Gastrocnemius medialis (tissue), 4 donors: ENCODE measurements at regions not wholly inside any gene's neighbourhood (a gene's known extent, or its start where the extent isn't known, plus 50 kb on each side); places are given as distances from the start of the nearest gene placed in this dataset.

ENCODE experiments used
- ATAC-seq, 2 donors: fragments of 150-250 bp; one replicate each; pipeline ENCODE4 v1.9.1; 2016
- DNase-seq, 2 donors: peaks; one replicate each; pipeline ENCODE4 v3.0.0-alpha.2; 2019
- H3K27ac ChIP-seq, 4 donors: fragments of 200-600 bp; sonication (generic); 1 replicate in 1 of 4; 2 replicates in 3 of 4; pipeline ENCODE4 v1.5.1; 2016 to 2018; ENCODE audit warnings: mild to moderate bottlenecking in 2 of 4, moderate library complexity in 1 of 4
- H3K27me3 ChIP-seq, 3 donors: fragments of 200-600 bp; sonication (generic) in 2 of 3; 1 replicate in 1 of 3; 2 replicates in 2 of 3; pipeline versions ENCODE4 v1.5.1 to v1.6.0; 2016 to 2019; ENCODE audit warnings: mild to moderate bottlenecking in 1 of 3, moderate library complexity in 1 of 3
- H3K36me3 ChIP-seq, 2 donors: fragments of 200-600 bp; sonication (generic) in 1 of 2; one replicate each; pipeline ENCODE4 v1.5.1; 2017 to 2018
- H3K4me1 ChIP-seq, 2 donors: fragments of 200-600 bp; sonication (generic) in 1 of 2; one replicate each; pipeline ENCODE4 v1.5.1; 2016 to 2017; ENCODE audit warnings: mild to moderate bottlenecking in 2 of 2
- H3K4me3 ChIP-seq, 4 donors: fragments of 200-600 bp; sonication (generic) in 3 of 4; 1 replicate in 1 of 4; 2 replicates in 3 of 4; pipeline ENCODE4 v1.5.1; 2016 to 2019; ENCODE audit warnings: mild to moderate bottlenecking in 2 of 4
- H3K9me3 ChIP-seq, 3 donors: fragments of 200-600 bp; sonication (generic) in 2 of 3; 1 replicate in 1 of 3; 2 replicates in 2 of 3; pipeline ENCODE4 v1.5.1; 2016 to 2019
- POLR2A ChIP-seq, 2 donors: fragments of 450-650 bp; IDR thresholded peaks; one replicate each; pipeline ENCODE4 v1.6.1; 2017; ENCODE audit warnings: antibody characterized with exemption in 2 of 2, mild to moderate bottlenecking in 2 of 2, moderate library complexity in 2 of 2
- in situ Hi-C, 4 donors: fragments of 200-750 bp; cut with MboI; loops; one replicate each; pipeline versions ENCODE4 v1.15.0 to v1.8.0; 2017; ENCODE audit warnings: low sequenced_read_pairs in 4 of 4
- intact Hi-C: fragments of 100-400 bp; cut with DNase I; formaldehyde crosslinking; loops from one replicate; pipeline ENCODE4 v1.15.1; 2023; ENCODE audit warnings: low total_unique reads
- TF ChIP-seq, protein P1 (sequence below), 5 experiments: fragments of 450-650 bp in 3 of 5; fragments of 200-600 bp in 2 of 5; sonication (generic) in 2 of 5; IDR thresholded peaks in 4 of 5; conservative IDR thresholded peaks in 1 of 5; 1 replicate in 4 of 5; 2 replicates in 1 of 5; pipeline ENCODE4 v1.5.1; 2016 to 2019; ENCODE audit warnings: antibody characterized with exemption in 5 of 5, mild to moderate bottlenecking in 3 of 5, moderate library complexity in 3 of 5

- H3K36me3 ChIP-seq = no peaks in the 10 kb centered on the region
- TF ChIP-seq, protein P1, sequence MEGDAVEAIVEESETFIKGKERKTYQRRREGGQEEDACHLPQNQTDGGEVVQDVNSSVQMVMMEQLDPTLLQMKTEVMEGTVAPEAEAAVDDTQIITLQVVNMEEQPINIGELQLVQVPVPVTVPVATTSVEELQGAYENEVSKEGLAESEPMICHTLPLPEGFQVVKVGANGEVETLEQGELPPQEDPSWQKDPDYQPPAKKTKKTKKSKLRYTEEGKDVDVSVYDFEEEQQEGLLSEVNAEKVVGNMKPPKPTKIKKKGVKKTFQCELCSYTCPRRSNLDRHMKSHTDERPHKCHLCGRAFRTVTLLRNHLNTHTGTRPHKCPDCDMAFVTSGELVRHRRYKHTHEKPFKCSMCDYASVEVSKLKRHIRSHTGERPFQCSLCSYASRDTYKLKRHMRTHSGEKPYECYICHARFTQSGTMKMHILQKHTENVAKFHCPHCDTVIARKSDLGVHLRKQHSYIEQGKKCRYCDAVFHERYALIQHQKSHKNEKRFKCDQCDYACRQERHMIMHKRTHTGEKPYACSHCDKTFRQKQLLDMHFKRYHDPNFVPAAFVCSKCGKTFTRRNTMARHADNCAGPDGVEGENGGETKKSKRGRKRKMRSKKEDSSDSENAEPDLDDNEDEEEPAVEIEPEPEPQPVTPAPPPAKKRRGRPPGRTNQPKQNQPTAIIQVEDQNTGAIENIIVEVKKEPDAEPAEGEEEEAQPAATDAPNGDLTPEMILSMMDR (IDR thresholded peaks at IDR 0.05 in 4 of 5, conservative IDR thresholded peaks at IDR 0.05 in 1 of 5) = no peak
- TF ChIP-seq POLR2A (IDR thresholded peaks at IDR 0.05) = no peak
- ATAC-seq (no peak), DNase-seq (no peak)
- H3K4me1 ChIP-seq = no peaks in the 10 kb centered on the region
- intact Hi-C loops (no loop called here), in situ Hi-C loops (no loop called here)
- H3K9me3 ChIP-seq = no peaks in the 10 kb centered on the region
- no peak overlapping the region for H3K27ac ChIP-seq
- H3K27me3 ChIP-seq = no peaks in the 10 kb centered on the region
- no peak overlapping the region for H3K4me3 ChIP-seq
These were observed 148.5 kb downstream of the VRK1 start for GRCh38 chr14:96945721-96946120.

DNA sequence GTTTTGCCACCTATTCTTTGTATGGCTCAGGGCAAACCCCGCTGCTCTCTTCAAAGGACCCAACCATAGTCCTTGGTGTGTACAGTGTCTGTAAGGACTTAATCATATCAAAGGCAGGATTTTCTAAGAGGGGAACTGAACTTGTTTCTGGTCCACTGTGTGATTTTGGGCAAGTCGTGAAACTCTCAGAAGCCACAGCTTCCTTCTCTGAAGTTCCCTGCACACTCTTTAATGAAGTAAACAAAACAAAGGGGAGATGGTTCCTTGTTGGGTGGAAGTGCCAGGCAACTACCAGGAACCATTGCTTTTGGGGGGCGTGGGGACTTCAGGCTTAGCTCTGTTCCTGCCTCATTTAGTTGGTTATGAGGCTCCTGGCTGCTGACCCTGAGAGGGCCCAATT lies 152.4 kb downstream of the VRK1 start:
- DNase-seq = no peak
- ATAC-seq = no peak
- Histone ChIP-seq H3K27me3 (no peaks in the 10 kb centered on the region), H3K27ac (no peak overlapping the region), H3K36me3 (no peaks in the 10 kb centered on the region), H3K9me3 (no peaks in the 10 kb centered on the region), H3K4me3 (no peak overlapping the region), H3K4me1 (no peaks in the 10 kb centered on the region)
- intact Hi-C loops = no loop called here
- in situ Hi-C loops = no loop called here
- TF ChIP-seq, protein P1 (IDR thresholded peaks at IDR 0.05 in 4 of 5, conservative IDR thresholded peaks at IDR 0.05 in 1 of 5) = no peak
- no peak for TF ChIP-seq POLR2A (IDR thresholded peaks at IDR 0.05)

- TF ChIP-seq POLR2A (IDR thresholded peaks at IDR 0.05) = no peak
- TF ChIP-seq, protein P1 (IDR thresholded peaks at IDR 0.05 in 4 of 5, conservative IDR thresholded peaks at IDR 0.05 in 1 of 5) = no peak
- Histone ChIP-seq H3K36me3 (no peaks in the 10 kb centered on the region), H3K4me1 (no peaks in the 10 kb centered on the region), H3K27ac (no peak overlapping the region), H3K27me3 (no peaks in the 10 kb centered on the region), H3K4me3 (no peak overlapping the region), H3K9me3 (no peaks in the 10 kb centered on the region)
- ATAC-seq (no peak), DNase-seq (no peak)
- in situ Hi-C loops = no loop called here
- intact Hi-C loops = no loop called here
These were observed 154.3 kb downstream of the VRK1 start for GRCh38 chr14:96951511-96951910.

GRCh38 chr14:96953087-96953874 lies 156.1 kb downstream of the VRK1 start:
- no peaks in the 10 kb centered on the region for H3K27me3 ChIP-seq
- in situ Hi-C loops = no loop called here
- intact Hi-C loops = no loop called here
- TF ChIP-seq POLR2A (IDR thresholded peaks at IDR 0.05) = no peak
- TF ChIP-seq, protein P1 (IDR thresholded peaks at IDR 0.05 in 4 of 5, conservative IDR thresholded peaks at IDR 0.05 in 1 of 5) = no peak
- no peak for DNase-seq
- H3K27ac ChIP-seq = no peak overlapping the region
- H3K9me3 ChIP-seq = no peaks in the 10 kb centered on the region
- H3K36me3 ChIP-seq = no peaks in the 10 kb centered on the region
- H3K4me1 ChIP-seq = no peaks in the 10 kb centered on the region
- ATAC-seq = no peak
- H3K4me3 ChIP-seq = no peak overlapping the region

GRCh38 chr14:96953875-96954185 lies 156.6 kb downstream of the VRK1 start:
- in situ Hi-C loops = no loop called here
- ATAC-seq = no peak
- H3K27me3 ChIP-seq = no peaks in the 10 kb centered on the region
- H3K27ac ChIP-seq = no peak overlapping the region
- DNase-seq = no peak
- H3K4me3 ChIP-seq = no peak overlapping the region
- no peak for TF ChIP-seq POLR2A (IDR thresholded peaks at IDR 0.05)
- TF ChIP-seq, protein P1 (IDR thresholded peaks at IDR 0.05 in 4 of 5, conservative IDR thresholded peaks at IDR 0.05 in 1 of 5) = no peak
- H3K4me1 ChIP-seq = no peaks in the 10 kb centered on the region
- H3K9me3 ChIP-seq = no peaks in the 10 kb centered on the region
- intact Hi-C loops = no loop called here
- H3K36me3 ChIP-seq = no peaks in the 10 kb centered on the region
